OCI-LY3 (cell line): ENCODE measurements at regions not wholly inside any gene's neighbourhood (a gene's known extent, or its start where the extent isn't known, plus 50 kb on each side); places are given as distances from the start of the nearest gene placed in this dataset.

Source experiments
- CTCF ChIP-seq: fragments of 200-600, 300-600 bp; sonication (generic); IDR thresholded peaks from 2 replicates; pipeline ENCODE4 v1.5.1; 2014; ENCODE audit warnings: antibody characterized with exemption, low read length, low read depth
- EZH2phosphoT487 ChIP-seq: fragments of 200-600 bp; shearing (Covaris generic); IDR thresholded peaks from 2 replicates; pipeline ENCODE4 v1.6.1; 2018; ENCODE audit warnings: antibody characterized with exemption, mixed run types, low read depth

GRCh38 chr6:87944541-87944954 lies 103.1 kb upstream of the SPACA1 start:
- TF ChIP-seq CTCF (no peak), EZH2phosphoT487 (no peak)
